GM20431 (cell line): ENCODE measurements at regions not wholly inside any gene's neighbourhood (a gene's known extent, or its start where the extent isn't known, plus 50 kb on each side); places are given as distances from the start of the nearest gene placed in this dataset.
"Not testable (repeated sequence)": the region's sequence is repeated elsewhere in the genome, so short reads cannot be mapped to it uniquely, and the experiment has no call there.

ENCODE experiments used
- in situ Hi-C: fragments of 300-500 bp; cut with MseI, MboI; formaldehyde crosslinking; loops from one replicate; pipeline ENCODE4 v1.15.0; 2020; ENCODE audit warnings: low sequenced_read_pairs; ENCODE audit not compliant: unreplicated experiment

DNA sequence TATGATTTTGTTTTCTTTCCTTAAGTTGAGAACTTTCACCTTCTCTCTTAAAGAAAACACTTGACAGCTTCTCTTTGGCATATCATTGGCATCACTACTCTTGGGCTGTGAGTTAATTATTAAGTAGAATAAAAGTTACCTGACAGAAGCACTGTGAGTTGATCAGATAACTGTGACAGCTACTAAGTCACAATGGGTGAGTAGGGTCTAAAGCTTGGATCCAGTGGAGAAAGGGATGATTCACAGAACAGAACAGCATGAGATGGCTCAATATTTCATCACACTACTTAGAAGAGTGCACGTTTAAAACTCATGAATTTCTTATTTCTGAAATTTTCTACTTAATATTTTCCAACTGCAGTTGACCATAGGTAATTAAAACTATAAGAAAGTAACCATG lies 268.5 kb upstream of the NMUR2 start:
- in situ Hi-C loops, result no loop called here

DNA sequence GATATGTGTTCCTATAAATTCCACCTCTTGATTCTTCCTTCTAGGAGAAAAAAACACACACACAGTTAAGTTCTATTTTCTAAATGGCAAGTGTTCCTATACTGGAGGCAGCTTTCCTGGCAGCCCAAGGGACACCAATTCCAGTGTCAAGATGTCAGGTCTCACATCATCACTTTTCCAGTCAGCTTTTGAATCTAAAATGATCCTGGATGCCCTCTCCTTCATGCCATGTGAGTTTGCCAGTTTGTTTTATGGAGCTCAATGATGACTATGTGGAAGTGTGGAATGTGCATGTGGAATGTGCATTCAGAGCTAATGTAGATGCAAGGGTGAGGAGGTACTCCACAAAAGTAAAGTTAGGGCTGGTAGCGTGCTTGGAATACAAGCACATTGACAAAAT lies 269.3 kb upstream of the NMUR2 start:
- in situ Hi-C loops, result no loop called here

DNA sequence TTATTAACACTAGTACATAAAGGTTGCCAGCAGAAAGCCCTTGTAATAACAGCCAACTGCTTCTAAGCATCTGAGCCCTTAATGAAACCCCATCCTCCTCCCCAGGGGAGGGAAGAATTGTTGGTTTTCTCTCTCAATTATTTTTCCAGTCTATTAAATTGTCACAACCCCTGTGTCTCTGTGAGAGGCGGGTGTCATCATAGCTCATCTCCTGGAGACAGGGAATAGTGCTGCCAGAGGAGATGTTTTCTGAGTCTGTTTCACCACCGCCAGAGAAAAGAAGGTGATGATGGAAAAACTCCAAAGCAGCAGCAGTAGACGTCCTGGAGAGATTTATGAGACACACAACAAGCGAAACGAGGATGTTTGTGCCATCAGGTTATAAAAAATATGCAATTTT lies 271.1 kb upstream of the NMUR2 start:
- in situ Hi-C loops, result no loop called here

DNA sequence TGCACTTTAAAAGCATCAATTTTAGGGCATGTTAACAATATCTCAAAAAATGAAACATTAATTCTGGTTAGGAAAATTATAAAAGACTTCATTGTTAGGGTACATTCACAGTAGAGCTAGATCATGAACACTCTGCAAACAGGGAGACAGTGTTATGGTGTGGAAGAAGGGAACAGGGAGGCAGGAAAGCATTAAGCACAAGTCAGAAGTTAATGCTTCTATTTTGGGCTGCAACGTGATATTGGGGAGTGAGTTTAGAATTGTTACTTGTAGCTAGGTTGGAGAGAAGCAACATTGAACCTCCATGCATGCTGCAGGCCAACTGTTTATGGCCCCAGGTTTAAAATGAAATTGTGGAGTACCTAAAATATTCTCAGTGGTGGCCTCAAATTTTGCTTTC lies 278.1 kb upstream of the NMUR2 start:
- in situ Hi-C loops, result no loop called here

DNA sequence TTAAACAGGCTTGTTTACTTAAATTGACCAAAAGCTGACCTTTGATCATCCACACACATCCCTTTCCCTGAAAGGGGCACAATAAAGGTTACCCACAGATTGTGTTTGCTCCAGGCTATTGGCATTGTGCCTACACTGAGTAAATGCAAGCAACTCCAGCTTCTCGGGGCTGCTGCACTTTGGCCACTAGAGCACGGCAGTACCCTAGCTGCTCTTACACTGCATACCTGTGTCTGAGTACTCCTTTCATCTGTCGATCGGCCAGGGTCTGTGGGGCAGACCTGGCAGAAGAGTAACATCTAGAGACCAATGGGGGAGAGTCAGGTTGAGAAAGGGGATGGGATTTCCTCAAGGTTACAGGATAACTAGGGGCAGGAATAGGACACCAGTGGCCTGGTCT lies 281.9 kb upstream of the NMUR2 start:
- in situ Hi-C loops, result no loop called here

DNA sequence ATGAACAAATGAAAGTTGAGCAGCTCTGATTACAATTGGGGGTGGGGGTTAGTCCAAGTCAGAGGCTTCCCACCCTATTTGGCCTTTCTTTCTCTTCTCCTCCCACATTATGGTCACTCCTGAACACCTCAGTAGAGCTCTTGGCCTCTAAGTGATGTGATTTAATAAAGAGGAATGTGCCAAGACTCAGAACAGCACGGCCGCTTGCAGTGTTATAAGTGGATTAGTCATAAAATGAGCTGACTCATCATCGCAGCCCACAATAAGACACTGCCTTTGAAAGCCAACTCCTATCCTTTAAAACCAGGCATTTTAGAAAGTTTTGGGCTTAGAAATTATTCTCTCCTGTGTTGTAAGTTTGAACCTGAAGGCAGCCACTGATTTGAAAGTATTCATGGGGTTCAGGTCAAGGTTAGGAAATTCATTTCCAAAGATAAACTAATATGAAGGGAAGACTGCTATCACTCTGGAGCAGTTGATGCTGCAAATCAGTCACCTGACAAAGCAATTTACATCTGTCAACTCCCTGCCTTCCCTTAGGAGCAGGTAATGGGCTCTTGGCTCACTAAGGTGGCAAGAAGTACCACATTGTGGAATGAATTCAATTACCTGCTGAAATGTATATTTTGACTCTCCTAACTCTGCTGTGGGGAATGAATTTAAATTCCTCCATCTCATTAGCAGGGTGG lies 283.6 kb upstream of the NMUR2 start:
- in situ Hi-C loops, result no loop called here

DNA sequence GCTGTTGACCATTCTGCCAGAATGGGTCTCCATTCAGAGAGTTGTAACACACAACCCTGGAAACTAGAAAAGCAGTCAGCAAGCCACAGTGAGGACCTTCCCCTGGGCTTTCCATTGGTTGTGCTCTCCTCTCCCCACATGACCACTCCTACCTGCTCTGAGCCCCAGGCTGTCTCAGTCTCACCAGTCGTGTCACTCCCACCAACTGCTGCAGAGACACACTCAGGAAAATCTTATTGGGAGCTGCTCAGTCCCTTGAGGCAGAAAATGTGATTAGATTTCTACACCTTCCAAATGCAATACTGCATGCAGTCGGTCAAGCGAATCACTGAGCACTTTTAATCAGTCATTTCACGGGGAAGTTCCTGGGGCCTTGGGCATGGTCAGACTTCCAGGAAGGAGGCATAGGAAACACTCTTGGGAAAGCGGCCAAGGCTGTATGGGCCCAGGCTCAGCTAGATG lies 284.2 kb upstream of the NMUR2 start:
- in situ Hi-C loops, result no loop called here

DNA sequence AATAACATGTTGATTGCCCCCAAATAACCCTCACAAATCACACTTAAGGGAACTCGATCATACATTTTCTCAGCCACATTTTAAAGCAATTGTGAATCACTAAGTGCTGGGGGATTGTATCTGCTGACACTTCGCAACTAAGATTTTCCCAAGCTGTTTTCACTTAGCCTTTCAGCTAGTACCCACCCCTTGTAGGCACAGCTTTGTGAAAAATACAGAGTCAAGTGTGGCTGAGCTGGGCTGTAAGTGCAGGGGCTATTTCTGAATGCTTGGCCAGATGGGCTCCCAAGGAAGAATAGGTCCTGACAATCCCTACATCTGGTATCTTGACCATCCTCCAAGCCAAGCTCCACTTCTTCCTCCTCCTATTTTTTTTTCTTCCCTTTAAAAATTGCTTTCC lies 289.2 kb upstream of the NMUR2 start:
- in situ Hi-C loops, result no loop called here

DNA sequence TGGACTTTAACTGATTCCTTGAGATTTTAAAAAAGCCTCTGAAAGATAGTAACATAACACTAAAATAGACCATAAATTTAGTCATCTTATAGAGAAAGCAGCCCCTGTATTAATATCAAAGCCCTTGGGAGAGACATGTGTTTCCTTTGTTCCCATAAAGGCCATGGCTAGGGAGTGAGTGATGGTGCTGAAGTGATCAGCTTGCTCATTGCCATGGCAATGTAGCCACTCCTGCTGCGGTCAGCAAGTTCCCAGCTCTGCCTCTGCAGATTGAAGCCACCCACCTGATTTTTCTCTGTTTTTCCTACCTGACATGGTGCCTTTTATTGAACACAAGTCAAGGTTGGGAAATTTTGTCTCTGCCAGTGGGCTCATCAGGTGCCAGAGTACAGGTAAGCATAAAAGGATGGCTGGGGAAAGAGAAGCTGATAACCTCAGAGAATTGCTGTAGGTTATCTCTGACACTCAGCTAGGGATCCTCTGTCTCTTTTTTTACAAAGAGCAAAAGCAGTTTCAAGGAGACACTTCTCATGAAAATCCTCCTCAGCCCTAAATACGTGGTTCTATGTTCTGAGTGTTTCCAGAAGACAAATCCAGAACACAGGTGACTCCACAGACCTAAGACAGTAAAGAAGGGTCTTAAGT lies 296.3 kb upstream of the NMUR2 start:
- in situ Hi-C loops, result no loop called here

DNA sequence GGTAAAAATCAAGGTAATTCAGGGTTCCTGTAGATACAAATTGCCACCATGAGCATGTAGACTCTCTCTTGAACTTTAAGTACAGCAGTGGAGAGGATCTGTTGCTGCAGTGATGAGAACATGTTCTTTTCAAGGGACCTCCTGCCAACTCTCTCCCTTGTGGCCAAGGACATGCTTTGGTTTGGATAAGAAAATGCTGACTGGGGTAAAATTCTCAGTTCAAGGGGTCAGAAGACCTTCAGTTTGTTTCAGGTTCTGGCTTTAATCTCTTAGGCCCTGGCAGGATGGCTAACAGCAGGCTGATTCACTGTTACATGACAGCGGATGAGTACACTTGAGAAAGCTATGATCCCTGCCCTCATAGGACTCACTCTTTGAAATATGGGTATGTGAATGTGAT lies 299.2 kb upstream of the NMUR2 start:
- in situ Hi-C loops, result no loop called here

DNA sequence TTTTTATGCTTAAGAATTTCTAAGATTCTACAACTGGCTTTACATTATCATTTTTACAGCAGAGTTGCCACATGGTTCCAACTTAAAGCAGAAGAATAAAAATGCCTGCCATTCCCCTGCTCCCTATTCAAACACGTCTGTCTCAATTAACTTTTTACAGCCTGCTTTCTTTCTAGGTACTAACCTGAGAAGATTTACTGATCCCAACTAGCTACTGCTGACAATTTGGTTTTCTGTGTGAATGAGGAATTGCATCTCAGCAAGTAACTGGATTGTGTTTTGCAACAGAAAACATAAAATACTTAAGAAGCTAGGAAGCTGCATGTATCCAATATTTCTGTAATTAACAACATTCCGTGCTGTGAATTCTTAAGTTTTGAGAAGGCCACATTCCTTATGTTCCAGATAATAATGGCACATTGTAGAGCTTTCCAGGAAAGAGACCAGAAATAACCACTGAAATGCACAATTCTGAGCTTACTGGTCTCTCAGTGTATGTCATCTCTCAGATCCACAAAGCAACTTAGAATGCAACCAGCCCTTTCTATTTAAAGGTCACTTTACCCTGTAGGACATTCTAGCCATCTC lies 306.8 kb upstream of the NMUR2 start:
- in situ Hi-C loops, result no loop called here

DNA sequence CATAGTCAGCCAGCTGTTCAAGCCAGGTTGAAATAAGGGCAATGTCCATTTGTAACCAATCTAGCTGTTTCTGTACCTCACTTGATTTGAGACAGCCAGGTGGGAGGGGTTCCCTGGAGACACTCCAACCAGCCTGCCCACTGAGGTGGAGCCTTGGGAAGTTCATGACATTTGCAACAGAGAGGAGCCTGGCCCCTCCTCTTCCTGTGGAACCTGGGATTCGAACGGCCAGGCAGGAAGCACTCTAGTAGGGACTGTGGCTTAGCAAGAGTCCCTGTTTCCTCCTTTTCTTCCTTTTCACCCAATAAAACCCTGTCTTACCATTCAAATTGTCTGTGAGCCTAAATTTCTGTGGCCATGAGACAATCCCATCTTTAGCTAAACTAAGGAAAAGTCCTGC lies 312.3 kb upstream of the NMUR2 start:
- in situ Hi-C loops, result no loop called here

DNA sequence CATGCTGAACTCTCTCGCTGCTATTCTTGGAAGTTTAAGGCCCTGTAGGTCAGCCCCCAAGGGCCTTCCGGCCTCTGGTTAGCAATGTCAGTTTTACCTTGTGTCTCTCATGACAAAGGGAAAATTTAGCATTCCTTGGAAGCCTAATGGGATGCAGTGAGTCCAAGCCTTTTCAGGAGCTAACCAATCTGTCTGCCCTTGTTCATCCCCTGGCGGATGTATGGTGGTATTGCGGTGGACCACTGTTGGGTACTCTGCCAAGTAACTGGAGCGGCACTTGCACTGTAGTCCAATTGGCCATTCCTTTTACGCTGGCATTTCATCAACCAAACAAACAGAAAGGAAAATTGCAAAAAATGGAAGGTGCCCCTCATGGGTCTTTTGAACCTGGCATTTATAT lies 318.4 kb upstream of the NMUR2 start:
- in situ Hi-C loops, result no loop called here

DNA sequence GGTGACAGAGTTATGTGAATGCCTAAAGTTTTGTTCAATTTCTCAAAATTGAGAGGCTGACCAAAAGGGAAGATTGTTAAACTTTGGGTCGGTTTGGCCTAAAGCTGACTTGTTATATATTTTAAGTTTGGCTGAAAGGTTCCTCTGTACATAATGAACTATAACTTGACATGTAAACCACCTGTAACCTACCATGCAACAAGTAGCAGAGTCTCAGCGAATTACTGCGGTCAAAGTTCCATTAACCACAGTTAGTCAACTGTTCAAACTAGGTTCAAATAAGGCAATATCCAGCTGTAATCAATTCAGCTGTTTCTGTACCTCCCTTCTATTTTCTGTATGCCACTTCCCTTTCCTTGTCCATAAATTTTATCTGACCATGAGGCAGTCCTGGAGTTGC lies 325.1 kb upstream of the NMUR2 start:
- in situ Hi-C loops, result no loop called here

DNA sequence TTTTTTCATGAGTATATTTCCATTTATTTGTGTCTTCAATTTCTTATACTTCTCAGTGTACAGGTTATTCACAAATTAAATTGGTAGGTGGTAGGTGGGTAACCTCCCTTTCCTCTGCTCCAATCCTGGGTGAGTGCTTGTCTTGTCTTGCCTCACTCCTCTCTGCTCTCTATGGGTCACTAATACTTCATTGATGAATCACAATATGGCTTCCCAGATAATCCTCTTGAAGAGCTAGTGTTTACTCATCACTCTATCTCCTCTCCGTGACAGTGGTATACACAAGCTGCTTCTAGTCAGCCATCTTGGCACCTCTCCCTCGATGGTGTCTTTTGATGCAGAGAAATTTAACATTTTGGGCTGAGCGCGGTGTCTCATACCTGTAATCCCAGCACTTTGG lies 331.8 kb upstream of the NMUR2 start:
- in situ Hi-C loops, result no loop called here

DNA sequence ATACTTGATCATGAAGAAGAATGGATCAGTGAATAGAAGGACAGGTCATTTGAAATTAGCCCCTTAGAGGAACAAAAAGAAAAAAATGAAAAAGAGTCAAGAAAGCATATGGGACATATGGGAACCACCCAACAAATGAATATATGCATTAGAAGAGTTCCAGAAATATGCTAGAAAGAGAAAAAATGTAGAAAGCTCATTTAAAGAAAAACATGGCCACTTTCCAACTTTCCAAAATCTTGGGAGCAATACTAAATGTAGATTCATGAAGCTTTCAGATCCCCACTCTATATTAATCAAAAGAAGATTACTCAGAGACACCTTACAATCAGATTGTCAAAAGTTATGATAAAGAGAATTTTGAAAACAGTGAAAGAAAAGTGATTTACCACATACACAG lies 334.8 kb upstream of the NMUR2 start:
- in situ Hi-C loops, result no loop called here

DNA sequence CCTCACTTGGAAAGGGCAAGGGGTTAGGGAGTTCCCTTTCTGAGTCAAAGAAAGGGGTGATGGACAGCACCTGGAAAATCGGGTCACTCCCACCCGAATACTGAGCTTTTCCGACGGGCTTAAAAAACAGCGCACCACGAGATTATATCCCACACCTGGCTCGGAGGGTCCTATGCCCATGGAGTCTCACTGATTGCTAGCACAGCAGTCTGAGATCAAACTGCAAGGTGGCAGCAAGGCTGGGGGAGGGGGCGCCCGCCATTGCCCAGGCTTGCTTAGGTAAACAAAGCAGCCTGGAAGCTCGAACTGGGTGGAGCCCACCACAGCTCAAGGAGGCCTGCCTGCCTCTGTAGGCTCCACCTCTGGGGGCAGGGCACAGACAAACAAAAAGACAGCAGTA lies 336.0 kb upstream of the NMUR2 start:
- in situ Hi-C loops, result not testable (repeated sequence)

DNA sequence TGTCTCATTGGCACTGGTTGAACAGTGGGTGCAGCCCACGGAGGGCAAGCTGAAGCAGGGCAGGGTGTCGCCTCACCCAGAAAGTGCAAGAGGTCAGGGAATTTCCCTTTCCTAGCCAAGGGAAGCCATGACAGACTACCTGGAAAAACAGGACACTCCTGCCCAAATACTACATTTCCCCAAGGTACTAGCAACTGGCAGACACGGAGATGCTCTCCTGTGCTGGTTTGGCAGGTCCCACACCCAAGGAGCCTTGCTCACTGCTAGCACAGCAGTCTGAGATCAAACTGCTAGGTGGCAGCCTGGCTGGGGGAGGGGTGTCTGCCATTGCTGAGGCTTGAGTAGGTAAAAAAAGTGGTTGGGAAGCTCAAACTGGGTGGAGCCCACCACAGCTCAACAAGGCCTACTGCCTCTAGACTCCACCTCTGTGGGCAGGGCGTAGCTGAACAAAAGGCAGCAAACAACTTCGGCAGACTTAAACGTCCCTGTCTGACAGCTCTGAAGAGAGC lies 382.7 kb upstream of the NMUR2 start:
- in situ Hi-C loops, result not testable (repeated sequence)

DNA sequence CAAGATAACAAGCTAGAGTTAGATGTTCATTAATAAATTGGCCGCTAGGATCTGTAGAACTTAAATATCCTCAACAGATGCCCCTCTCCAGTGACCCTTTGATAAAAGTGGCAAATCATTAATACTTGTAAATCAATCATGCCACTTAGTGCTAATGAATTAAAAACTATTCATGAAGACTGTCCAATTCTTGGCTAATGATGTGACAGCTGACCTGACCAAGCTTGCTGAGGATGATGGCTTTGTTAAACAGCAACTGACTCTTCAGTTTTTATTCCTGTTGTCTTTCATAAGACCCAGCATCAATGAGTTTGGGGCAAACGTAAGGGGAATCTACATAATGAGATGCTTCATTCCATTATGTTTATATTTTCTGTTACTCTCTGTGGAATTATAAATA lies 396.8 kb upstream of the NMUR2 start:
- in situ Hi-C loops, result no loop called here

DNA sequence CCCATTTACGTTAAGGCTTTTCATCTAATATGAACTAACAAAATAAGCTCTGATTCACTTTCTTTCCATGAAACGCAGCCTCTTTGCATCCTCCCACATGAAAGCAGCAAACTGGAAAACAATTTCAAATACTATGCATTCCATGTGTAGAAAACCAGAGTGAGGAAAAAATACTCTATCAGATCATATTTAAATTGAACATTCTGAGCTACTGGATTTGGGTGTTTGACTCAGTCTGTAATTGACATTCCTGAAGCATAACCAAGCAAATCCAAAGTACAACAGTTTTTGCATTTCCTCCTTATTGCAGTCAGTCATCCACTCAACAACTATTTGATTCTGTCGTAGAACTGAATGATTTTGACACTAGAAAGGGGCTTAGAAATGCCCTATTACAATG lies 399.1 kb upstream of the NMUR2 start:
- in situ Hi-C loops, result no loop called here

DNA sequence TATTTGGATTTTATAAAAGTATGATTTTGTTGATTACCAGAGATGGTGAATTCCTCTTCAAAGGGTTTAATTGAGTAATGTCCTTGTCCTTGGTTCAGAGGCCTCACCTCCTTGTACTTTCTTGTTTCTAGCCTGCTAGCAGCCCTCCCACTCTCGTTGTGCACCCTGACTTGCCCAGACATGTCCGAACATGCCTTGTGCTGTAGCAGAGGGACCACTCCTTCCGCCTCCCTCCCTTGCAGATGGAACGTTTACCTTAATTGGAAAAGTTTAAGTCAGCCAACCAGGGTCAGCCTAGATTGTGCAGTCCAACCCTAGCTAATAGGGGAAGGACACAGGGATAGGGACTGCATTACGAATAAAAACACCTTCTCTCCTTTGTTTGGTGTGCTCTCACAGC lies 406.9 kb upstream of the NMUR2 start:
- in situ Hi-C loops, result no loop called here

DNA sequence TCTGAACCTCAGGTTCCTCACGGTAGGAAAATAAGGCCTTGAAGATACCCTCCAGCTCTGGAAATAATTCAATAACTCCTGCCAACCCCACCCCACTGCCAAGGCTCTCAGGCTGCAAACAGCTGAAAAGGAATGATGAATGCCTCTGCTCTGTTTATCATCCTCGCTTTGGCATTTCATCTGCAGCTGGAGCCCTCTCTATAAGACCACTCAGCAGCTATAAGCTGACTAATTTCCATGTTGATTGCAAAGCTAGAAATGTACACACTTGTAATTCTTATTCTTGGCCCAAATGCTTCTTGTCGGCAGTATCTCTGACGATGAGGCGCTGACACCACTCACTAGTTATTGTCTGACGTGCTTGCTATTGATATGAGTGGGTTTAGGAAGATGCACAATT lies 408.4 kb upstream of the NMUR2 start:
- in situ Hi-C loops, result no loop called here
